ENCODE measurements at regions not wholly inside any gene's neighbourhood (a gene's known extent, or its start where the extent isn't known, plus 50 kb on each side); places are given as distances from the start of the nearest gene placed in this dataset.

DNA sequence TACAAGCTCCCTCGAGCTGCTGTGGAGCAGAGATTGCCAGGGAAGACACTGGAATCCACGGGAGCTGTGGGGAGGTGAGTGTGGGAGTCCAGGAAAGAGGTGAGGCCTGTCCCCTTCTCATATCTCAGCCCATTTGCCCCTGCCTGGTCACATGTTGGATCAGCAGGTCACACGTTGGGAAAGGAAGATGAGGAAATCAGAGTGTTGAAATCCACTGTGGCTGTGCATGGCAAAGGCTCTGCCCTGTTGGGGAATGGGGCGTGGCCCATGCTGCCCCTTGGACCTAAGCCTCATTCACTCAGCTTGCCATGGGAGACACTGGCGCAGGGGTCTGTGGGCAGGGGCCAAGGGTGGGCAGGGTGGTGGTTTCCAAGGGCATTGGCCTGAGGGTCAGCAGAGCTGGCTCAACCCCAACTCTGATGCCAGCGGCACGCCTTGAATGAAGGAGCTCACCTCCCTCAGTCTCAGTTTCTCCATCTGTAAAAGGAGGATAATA, 85.4 kb upstream of the CPEB4 start:
- ATAC-seq (no peak), DNase-seq (no peak)

DNA sequence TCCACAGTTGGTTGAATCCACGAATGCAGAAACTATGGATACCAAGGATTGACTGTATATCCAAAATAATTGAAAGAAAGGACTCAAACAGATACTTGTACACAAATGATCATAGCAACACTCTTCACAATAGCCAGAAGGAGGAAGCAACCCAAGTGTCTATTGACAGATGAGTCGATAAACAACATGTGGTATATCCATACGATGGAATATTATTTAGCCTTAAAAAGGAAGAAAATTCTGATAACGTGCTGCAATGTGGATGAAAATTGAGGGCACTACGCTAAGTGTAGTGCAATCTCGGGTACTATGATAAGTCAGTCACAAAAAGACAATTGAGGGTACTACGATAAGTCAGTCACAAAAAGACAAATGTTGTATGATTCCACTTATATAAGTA, 83.6 kb upstream of the CPEB4 start:
- ATAC-seq: no peak
- no peak for DNase-seq

DNA sequence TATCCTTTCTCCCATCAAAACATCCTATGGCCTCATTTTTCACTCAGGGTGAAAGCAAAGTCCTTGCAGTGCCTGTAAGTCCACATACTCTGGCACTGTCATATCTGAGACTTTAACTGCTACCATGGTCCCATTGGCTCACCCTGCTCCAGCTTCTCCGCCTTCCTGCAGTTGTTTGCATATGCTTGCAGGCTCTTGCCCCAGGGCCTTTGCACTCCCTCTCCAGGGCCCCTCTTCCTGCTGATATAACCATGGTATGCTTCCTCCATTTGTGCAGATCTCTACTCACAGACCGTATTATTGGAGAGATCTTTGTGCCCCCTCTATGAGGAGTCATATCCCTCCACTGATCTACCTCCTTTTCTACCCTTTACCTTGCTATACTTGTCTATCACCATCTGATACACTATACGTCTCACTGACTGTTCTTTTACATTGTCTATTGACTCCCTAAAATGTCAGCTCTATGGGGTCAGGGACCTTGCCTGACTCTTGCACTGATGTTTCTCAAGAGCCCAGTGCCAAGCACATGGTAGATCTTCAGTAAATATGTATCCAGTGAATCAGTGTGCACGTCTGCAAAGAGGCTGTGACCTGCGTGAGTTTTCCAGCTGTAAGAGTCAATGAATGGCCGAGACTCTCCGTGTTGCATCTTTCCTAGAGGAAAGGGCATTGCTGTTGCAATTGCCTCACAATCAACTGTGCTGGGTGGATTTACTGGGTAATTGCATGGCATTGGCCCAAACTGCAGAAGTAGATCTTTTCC, 81.7 kb upstream of the CPEB4 start:
- DNase-seq: no peak
- ATAC-seq: no peak

DNA sequence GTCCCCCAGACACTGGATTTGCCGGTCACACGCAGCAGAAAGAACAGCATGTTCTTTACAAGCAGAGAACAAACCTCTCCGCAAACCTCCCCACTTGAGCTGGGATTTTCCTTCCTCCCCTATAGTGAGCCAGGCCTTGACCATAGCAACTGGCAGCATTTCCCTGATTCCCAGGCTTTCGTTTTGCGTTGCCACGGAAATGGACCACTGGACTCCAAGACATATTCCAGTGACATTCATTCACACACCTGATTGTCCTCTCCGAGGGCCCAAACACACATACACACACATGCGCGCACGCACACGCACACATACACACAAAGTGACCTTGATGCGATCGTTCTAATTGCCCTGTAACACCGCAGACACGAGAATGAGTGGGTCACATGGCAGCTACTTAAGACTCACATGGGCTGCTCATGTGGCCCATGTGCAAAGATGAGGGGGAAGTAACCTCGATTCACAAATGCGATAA, 80.9 kb upstream of the CPEB4 start:
- no peak for DNase-seq

DNA sequence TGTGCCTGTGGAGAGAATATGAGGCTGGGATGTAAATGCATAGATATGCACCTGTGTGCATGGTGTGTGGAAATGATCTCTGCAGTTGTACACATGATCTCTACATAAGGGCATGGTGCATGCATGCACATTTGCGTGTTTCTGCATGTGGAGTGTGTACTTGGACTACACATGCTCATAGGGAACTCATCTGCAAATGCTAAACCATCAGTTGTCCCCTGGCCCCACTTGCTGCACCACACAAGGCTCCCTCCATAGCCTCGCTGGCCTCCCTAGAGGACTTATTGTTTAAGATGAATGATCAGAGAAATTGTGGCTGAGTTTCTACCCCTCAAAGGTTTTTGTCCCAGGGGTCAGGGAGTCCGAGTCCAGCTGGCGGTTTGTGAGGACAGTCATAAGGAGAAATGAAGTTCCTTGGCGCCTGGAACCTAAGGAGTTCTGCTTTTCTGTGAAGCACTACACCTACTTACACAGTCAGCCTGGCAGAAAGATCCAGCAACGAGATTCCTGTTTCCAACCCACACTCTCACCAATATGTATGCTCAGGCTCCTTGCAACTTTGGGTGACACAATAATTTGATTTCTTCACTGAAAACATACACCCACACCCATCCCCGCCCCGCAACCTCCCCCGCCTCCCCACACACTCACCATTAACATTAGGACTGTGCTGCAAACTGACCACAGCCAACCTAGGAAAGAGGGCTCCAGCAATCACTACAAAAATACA, 79.9 kb upstream of the CPEB4 start:
- no peak for ATAC-seq
- DNase-seq: no peak

More for the DNA sequence above, 80.9 kb upstream of the CPEB4 start:
- no peak for ATAC-seq

DNA sequence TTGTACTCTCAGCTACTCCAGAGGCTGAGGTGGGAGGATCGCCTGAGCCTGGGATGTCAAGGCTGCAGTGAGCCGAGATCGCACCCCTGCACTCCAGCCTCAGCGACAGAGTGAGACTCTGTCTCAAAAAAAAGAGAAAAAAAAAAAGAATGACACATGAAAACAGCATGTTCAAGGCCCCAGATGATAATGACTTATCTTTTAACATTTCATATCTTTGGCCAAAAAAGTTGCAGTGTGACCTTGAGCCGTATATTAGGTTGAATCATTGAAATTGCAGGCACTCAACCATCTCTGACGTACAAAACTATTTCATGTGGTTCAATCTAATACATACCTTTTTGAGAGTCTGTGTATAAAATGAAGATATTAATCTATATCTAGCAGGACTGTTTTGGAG, 79.1 kb upstream of the CPEB4 start:
- no peak for ATAC-seq
- DNase-seq: no peak

DNA sequence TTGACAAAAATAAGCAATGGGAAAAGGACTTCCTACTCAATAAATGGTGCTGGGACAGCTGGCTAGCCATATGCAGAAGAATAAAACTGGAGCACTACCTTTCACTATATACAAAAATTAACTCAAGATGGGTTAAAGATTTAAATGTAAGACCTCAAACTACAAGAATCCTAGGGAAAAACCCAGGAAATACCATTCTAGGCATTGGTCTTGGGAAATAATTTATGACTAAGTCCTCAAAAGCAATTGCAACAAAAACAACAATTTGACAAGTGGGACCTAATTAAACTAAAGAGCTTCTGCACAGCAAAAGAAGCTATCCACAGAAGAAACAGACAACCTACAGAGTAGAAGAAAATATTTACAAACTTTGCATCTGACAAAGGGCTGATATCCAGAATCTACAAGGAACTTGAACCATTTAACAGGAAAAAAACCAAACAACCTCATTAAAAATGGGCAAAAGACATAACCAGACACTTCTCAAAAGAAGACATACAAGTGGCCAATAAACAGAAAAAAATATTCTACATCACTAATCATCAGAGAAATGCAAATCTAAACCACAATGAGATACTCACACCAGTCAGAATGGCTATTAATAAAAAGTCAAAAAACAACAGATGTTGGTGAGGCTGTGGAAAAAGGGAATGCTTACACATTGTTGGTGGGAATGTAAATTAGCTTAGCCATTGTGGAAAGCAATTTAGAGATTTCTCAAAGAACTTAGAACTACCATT, 75.2 kb upstream of the CPEB4 start:
- DNase-seq (no peak), ATAC-seq (no peak)

DNA sequence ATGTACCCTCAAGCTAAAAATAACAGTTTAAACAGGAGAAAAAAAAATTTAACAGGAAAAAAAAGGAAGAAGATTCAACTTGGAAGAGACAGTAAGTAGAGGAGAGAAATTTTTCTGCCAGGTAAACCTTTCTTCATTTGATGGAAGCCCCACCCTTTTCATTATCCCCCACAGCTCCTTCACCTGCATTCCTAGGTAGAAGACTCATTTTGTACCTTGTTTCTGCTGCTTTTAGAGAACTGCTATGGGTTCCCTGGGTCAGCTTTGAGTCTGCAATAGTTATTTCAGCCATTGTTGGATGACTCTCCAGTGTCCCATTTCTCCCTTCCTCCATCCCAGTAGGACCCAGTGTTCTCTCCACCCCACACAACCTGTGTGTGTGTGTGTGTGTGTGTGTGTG, 74.1 kb upstream of the CPEB4 start:
- ATAC-seq: no peak
- no peak for DNase-seq

DNA sequence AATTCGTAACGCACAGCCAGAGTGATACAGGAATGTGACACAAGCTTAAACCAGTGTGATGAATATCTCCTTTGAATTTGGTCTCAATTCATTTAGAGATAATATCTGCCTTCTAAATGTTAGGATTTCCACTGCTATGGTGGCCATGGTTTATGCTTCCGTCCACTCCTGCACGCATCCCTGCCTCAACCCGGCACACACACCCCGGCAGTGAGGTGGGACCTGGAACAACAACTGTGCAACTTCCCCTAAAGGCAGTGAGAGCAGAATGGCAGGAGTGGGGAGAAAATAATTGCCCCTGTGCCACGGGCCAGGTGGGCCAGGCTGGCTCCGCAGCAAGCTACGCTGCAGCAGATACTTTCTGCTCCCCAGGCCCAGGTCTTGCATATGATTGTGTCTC, 72.6 kb upstream of the CPEB4 start:
- no peak for DNase-seq
- no peak for ATAC-seq

DNA sequence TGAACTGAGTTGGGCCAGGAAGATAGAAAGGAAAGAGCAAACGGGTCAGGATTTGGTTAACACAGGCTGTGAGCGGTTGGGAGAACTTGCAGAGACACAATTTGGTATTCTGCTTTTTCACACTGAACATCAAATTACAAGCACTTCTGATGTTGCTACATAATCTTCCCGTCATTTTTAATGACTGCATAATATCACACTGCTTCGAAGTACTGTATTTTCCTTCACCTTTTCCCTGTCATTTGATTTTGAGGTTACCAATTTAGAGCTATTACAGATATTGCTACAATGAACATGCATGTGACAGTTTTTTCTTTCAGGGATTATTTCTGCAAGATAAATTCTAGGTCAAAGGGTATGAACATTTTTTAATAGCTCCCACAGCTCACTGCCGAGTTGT, 71.4 kb upstream of the CPEB4 start:
- no peak for DNase-seq
- ATAC-seq: no peak

DNA sequence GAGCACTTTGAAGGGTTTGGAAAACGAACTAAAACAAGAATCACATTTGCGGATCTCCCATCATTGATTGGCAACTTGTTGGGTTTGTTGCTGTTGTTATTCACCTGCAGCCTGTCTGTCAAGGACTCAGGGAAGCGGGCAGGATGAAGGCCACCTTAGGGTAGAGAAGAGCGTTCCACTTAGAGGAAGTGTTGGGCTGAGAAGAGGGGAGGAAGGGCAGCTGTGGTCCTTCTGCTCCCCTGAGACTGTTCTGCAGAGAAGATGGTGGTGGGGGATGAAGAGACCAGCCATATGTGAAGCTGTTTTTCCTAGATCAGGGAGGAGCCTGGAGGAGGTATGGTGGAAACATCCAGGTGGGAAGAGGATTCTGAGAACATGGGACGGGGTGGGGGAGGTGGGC, 70.6 kb upstream of the CPEB4 start:
- DNase-seq (no peak), ATAC-seq (no peak)

DNA sequence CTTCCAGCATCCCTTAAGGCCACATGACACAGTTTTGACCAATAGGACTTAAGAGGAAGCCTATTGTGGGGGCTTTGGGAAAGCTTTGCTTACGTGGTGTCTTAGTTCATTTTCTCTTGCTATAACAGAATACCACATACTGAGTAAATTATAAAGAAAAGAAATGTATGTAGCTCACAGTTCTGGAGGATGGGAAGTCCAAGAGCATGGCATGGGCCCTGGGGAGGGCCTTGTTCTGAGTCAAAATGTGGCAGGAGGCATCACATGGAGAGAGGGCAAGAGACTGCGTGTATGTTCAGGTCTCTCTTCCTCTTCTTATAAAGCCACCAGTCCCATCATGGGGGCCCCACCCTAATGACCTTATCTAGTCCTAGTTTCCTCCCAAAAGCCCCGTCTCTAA, 68.6 kb upstream of the CPEB4 start:
- DNase-seq (no peak), ATAC-seq (no peak)

DNA sequence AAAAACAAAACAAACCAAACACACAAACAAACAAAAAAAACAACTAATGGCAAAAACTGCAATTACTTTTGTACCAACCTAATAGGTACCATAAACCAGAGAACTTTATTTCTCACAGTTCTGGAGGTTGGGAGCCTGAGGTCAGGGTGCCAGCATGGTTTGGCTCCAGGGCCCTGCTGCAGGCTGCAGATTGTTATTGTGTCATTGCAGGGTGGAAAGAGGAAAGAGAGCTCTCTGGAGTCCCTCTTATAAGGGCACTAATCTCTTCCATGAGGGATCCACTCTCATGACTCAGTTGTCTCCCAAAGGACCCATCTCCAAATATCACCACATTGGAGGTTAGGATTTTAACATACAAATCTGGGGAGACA, 64.9 kb upstream of the CPEB4 start:
- DNase-seq (no peak), ATAC-seq (no peak)

DNA sequence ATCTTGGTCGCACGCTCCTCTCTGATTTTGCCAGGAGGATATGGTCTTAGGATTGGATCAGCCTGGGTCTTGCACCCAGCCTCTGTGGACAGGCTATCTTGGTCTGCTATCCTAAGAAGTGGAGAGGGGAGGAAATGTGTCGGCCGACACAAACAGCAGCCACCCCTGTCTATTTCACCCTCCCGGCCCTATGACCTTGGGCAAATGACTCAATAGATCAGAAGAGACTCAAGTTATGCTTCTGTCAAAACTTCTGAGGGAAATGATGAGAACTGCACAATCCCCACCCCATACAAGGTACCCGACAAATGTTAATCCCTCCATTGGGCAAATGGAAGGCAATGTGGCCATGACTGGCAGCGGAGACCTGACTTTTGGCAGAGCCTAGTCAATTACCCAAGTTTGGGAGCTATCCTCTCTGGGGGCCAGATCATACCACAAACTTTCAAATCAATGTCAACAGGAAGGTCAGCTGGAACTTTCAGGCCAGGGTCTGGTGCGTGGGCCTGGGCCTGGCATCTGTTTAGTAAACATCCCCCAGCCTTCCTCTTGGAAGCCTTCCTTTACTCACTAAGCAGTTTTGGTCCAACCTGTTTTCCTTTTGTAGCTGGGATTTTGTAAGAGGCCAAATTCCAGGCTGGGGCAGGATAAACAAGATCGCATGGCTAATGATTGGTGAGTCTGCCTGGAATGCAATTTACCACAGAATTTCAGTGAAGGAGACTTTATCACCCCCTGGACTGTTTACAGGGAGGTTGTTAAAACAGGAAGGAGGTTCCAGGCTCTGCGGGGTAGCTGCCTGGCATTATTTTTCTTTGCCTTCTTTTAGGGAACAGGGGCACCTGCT, 64.2 kb upstream of the CPEB4 start:
- DNase-seq (no peak), ATAC-seq (no peak)

DNA sequence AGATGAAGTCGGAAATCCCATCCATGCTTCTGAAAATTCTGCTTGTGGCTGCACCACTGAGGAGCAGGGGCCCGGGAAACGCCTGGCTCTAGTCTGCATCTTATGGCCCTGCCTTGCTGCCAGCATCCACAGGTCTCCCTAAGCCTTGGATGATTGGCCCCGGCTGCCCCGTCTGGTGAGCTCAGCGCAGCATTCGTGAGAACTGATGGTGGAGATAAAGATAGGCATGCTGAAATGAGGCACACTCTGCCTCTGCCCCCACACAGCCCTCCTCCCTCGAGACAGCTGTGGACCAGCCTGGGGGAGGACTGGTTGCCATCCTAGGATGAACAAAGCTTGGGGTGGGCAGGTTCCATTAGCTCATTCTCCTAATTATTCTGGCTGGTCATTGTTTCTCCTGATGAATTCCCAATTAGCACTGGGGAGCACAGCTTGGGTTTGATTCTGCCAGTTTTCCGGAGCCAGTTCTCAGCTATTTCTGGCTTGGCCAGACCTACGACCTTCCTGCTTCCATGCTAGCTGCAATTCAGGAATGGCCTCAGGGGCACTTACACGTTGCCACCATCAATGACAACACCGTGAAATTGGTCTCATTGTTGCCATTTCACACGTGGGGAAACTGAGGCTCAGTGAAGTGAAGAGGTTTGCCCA, 62.8 kb upstream of the CPEB4 start:
- ATAC-seq (no peak), DNase-seq (no peak)

DNA sequence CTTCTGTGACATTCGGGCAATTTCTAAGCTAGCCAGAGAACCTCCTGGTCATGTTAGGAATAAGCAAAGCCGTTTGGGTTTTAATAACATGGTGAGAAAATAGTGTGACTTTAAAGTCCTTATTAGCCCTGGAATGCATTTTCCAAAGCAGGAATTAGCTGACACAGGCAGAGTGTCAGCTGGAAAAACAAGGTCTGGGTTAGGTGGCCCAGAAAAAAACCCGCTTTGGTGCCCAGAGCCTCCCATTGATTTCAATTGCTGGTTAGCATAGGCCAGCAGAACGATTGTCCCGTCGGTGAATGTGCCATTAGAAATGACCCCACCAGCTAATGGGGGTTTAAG, 62.1 kb upstream of the CPEB4 start:
- DNase-seq: no peak

DNA sequence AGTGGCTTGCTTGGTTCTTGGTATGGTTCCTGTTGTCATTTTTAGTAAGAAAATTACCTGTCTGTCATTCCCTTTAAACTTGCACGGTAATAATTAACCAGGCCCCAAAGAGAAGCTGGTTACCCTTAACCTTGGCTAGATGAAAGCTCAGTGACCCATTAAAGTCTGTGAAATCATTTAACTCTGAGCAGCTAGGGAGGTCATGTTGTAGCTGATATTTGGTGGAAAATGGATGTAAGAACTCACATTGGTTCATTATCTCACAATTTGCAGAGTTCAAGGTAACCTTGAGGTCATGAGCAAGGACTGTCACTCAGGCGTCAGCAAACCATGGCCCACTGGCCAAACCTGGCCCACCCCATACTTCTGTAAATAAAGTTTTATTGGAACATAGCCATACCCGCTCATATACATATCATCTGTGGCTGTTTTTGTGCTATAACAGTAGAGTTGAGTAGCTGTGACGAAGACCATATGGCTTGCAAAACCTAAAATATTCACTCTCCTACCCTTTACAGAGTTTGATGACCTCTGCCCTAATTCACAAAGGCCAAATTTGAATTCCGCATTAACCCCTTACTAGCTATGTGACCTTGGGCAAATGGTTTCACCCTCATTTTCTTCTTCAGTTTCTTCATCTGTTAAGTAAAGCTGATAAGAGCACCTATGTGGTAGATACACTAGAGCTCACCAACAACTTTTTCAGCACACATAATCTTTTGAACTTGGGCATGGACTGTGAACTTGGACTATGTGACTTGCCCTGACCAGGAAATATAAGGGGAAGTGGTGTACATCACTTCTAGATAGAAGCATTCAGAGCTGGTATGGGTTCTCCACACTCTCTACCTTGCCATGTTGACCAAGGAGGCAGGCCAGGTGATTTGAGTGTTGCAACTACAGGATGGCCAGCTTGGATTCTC, 61.5 kb upstream of the CPEB4 start:
- no peak for ATAC-seq
- no peak for DNase-seq

More for the DNA sequence above, 62.1 kb upstream of the CPEB4 start:
- ATAC-seq: no peak

DNA sequence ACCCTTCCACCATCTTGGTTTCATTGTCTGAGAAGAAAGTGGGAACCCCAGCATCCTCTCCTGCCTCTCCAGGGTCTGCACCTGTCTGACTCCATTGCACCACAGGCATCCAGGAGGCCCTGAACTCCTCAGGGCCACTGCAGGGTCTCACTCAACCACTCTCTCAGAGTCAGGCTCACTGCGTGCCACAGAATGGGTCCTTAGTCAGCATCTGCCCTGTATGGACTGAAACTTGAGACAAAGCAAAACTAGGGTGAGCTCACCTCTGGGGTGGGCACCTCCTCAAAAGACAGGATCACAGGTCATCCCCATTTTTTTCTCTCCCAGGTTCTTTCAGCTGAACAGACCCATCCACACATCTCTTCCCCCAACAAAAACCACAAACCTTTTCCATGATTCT, 59.2 kb upstream of the CPEB4 start:
- no peak for ATAC-seq
- no peak for DNase-seq

DNA sequence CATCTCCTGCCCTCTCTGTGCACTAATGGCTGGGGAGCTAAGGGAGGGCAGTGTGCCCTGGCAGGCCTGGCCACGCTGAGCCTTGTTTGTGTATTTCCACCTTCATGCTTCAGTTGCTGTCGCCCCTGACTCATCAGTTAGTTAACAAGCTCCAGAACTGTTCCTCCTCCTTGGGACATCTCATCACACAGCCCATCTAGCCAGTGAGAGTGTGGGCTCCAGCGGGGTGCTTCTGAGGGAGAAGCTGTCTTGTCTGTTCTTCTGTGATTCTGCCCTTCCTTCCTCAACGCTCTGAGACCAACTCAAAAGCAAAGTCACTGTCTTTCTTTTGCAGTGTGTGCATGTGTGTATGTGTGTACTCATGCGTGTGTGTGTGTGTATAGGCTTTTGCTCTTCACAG, 58.3 kb upstream of the CPEB4 start:
- no peak for DNase-seq
- ATAC-seq: no peak

DNA sequence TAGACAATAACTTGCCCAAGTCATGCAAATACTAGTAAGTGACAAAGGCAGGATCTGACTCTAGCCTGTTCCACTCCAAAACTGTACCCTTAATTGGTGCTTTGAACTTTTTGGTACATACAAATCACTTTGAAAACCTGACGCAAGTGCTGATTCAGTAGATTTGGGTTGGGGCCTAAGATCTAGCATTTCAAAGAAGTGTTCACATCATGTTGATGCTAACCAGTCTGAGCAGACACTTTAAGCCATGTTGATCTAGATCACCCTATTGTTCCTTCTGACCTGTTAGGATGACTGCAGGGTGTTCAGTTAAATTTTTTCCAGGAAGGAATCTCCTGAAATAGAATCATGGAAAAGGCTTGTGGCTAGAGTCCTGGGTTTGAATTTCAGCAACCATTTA, 57.7 kb upstream of the CPEB4 start:
- no peak for DNase-seq
- ATAC-seq: no peak

Measured in stimulated activated naive CD8-positive, alpha-beta T cell treated with anti-CD3 and anti-CD28 coated beads, Interleukin-15, Interleukin-2, amounts not matched to agents 100 U/mL and 50 U/mL, for 24 hours (primary cell).